ENCODE measurements at regions not wholly inside any gene's neighbourhood (a gene's known extent, or its start where the extent isn't known, plus 50 kb on each side); places are given as distances from the start of the nearest gene placed in this dataset.

GRCh38 chr11:95404370-95404769 is 173.4 kb upstream of the SESN3 start:
- intact Hi-C loops (cut with DNase I), result loop anchor here (2.0 kb wide), 1 partner anchor 48 kb away; no protein-coding TSS in a partner anchor
- Histone ChIP-seq H3K9me3 (no peaks in the 10 kb centered on the region), H3K27ac (no peak overlapping the region), H3K4me3 (no peak overlapping the region), H3K27me3 (no peaks in the 10 kb centered on the region), H3K36me3 (no peaks in the 10 kb centered on the region), H3K4me1 (no peaks in the 10 kb centered on the region)
- TF ChIP-seq CTCF (IDR thresholded peaks at IDR 0.05), result no peak
- TF ChIP-seq POLR2AphosphoS5 (IDR thresholded peaks at IDR 0.05; ENCODE audit: insufficient read depth in 1 of 2, low read depth in 1 of 2), result no peak
- TF ChIP-seq POLR2A (IDR thresholded peaks at IDR 0.05), result no peak
- no peak for DNase-seq (ENCODE audit: extremely low spot score in 2 of 2)

- intact Hi-C loops (cut with DNase I), result no loop called here
Measured at GRCh38 chr11:95398437-95399112, 167.6 kb upstream of the SESN3 start.

GRCh38 chr11:95392644-95393043 is 161.6 kb upstream of the SESN3 start:
- no peak for DNase-seq (ENCODE audit: extremely low spot score in 2 of 2)
- Histone ChIP-seq H3K36me3 (no peaks in the 10 kb centered on the region), H3K4me3 (no peak overlapping the region), H3K4me1 (no peaks in the 10 kb centered on the region), H3K27ac (no peak overlapping the region), H3K27me3 (no peaks in the 10 kb centered on the region), H3K9me3 (no peaks in the 10 kb centered on the region)
- TF ChIP-seq POLR2A (IDR thresholded peaks at IDR 0.05) (no peak), POLR2AphosphoS5 (IDR thresholded peaks at IDR 0.05; ENCODE audit: insufficient read depth in 1 of 2, low read depth in 1 of 2) (no peak), CTCF (IDR thresholded peaks at IDR 0.05) (no peak)
- intact Hi-C loops (cut with DNase I), result no loop called here

More at GRCh38 chr11:95398437-95399112, 167.6 kb upstream of the SESN3 start:
- no peaks in the 10 kb centered on the region for H3K36me3 ChIP-seq
- H3K4me3 ChIP-seq, result no peak overlapping the region
- H3K4me1 ChIP-seq, result no peaks in the 10 kb centered on the region
- H3K9me3 ChIP-seq, result no peaks in the 10 kb centered on the region
- no peak for DNase-seq (ENCODE audit: extremely low spot score in 2 of 2)
- no peak overlapping the region for H3K27ac ChIP-seq
- no peaks in the 10 kb centered on the region for H3K27me3 ChIP-seq
- no peak for TF ChIP-seq CTCF (IDR thresholded peaks at IDR 0.05)
- no peak for TF ChIP-seq POLR2AphosphoS5 (IDR thresholded peaks at IDR 0.05; ENCODE audit: insufficient read depth in 1 of 2, low read depth in 1 of 2)
- no peak for TF ChIP-seq POLR2A (IDR thresholded peaks at IDR 0.05)

GRCh38 chr11:95389427-95389826 is 158.4 kb upstream of the SESN3 start:
- H3K27me3 ChIP-seq, result no peaks in the 10 kb centered on the region
- intact Hi-C loops (cut with DNase I), result no loop called here
- TF ChIP-seq POLR2AphosphoS5 (IDR thresholded peaks at IDR 0.05; ENCODE audit: insufficient read depth in 1 of 2, low read depth in 1 of 2), result no peak
- no peak for TF ChIP-seq POLR2A (IDR thresholded peaks at IDR 0.05)
- TF ChIP-seq CTCF (IDR thresholded peaks at IDR 0.05), result no peak
- H3K27ac ChIP-seq, result no peak overlapping the region
- no peaks in the 10 kb centered on the region for H3K9me3 ChIP-seq
- H3K36me3 ChIP-seq, result no peaks in the 10 kb centered on the region
- DNase-seq (ENCODE audit: extremely low spot score in 2 of 2), result no peak
- no peak overlapping the region for H3K4me3 ChIP-seq
- no peaks in the 10 kb centered on the region for H3K4me1 ChIP-seq

DNA sequence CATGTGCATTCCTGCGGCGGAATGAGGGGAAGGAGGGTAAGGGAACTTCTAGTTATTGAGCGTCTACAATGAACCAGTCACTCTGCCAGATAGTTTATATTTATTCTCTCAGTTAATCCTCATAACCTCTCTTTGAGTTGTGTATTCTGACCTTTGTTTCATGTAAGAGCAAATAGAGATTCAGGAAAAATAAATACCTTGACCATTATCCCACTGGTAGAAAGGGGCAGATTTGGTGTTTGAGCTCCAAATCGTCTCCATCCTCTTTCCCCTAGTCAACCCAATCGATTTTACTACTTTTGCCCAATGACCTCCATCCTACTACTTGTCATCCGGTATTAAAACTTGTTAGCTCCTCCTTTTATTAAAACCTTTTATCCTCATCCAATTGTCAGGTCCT is 157.1 kb upstream of the SESN3 start:
- no peak overlapping the region for H3K27ac ChIP-seq
- H3K36me3 ChIP-seq, result no peaks in the 10 kb centered on the region
- no peak for DNase-seq (ENCODE audit: extremely low spot score in 2 of 2)
- H3K4me1 ChIP-seq, result no peaks in the 10 kb centered on the region
- TF ChIP-seq POLR2A (IDR thresholded peaks at IDR 0.05) (no peak), POLR2AphosphoS5 (IDR thresholded peaks at IDR 0.05; ENCODE audit: insufficient read depth in 1 of 2, low read depth in 1 of 2) (no peak)
- no peaks in the 10 kb centered on the region for H3K9me3 ChIP-seq
- no peak overlapping the region for H3K4me3 ChIP-seq
- intact Hi-C loops (cut with DNase I), result no loop called here
- H3K27me3 ChIP-seq, result no peaks in the 10 kb centered on the region
